Naive B cell (primary cell): ENCODE measurements at regions not wholly inside any gene's neighbourhood (a gene's known extent, or its start where the extent isn't known, plus 50 kb on each side); places are given as distances from the start of the nearest gene placed in this dataset.

Source experiments
- ATAC-seq, 2 donors: fragments of 150-1000 bp; cut with Tn5 transposase; 2 replicates each; pipeline ENCODE4 v1.10.0; 2021; ENCODE audit warnings: low read depth in 2 of 2, mild to moderate bottlenecking in 2 of 2, moderate library complexity in 2 of 2
- DNase-seq: peaks from one replicate; pipeline ENCODE4 v3.0.0; 2022
- H3K27ac Mint-ChIP-seq, 6 donors: one replicate each; pipeline ENCODE4 v1.8.0; 2020 to 2022; ENCODE audit warnings: mild to moderate bottlenecking in 6 of 6, mixed read lengths in 6 of 6, moderate library complexity in 5 of 6, inconsistent platforms in 2 of 6
- H3K27me3 Mint-ChIP-seq, 3 donors: one replicate each; pipeline ENCODE4 v1.8.0; 2021 to 2022; ENCODE audit warnings: mixed read lengths in 3 of 3, mild to moderate bottlenecking in 1 of 3
- H3K36me3 Mint-ChIP-seq, 2 donors: one replicate each; pipeline ENCODE4 v1.8.0; 2020 to 2022; ENCODE audit warnings: mixed read lengths in 2 of 2, inconsistent platforms in 1 of 2, mild to moderate bottlenecking in 1 of 2
- H3K4me1 Mint-ChIP-seq, 3 donors: one replicate each; pipeline ENCODE4 v1.8.0; 2020 to 2022; ENCODE audit warnings: mixed read lengths in 3 of 3, inconsistent platforms in 1 of 3, mild to moderate bottlenecking in 1 of 3, moderate library complexity in 1 of 3
- H3K4me3 Mint-ChIP-seq, 8 donors: one replicate each; pipeline ENCODE4 v1.8.0; 2020 to 2022; ENCODE audit warnings: mild to moderate bottlenecking in 8 of 8, mixed read lengths in 8 of 8, moderate library complexity in 8 of 8, inconsistent platforms in 2 of 8
- H3K9me3 Mint-ChIP-seq, 7 donors: one replicate each; pipeline ENCODE4 v1.8.0; 2020 to 2022; ENCODE audit warnings: mixed read lengths in 7 of 7, mild to moderate bottlenecking in 5 of 7, inconsistent platforms in 2 of 7, moderate library complexity in 1 of 7

DNA sequence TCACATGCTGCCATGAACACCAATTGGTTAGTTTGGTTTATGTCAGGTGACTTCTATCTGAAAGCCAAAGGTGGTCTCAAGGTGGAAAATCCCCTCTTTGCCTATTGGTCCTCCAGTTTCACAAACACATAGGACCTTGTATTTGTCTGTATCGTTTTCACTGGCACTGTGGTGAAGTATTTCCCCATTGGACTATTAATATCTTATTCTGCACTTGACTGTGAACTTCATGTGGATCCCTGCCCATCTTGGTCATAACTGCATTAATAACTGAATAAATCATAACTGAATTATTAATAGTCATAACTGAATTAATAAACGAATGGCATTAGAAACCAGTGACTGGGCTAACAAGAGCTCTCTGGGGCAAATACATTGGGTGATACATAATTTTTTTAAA, 341.3 kb upstream of the ADAMTS9 start:
- no peak for ATAC-seq
- Mint-ChIP-seq H3K27ac (no peak overlapping the region), H3K4me1 (no peaks in the 10 kb centered on the region)

DNA sequence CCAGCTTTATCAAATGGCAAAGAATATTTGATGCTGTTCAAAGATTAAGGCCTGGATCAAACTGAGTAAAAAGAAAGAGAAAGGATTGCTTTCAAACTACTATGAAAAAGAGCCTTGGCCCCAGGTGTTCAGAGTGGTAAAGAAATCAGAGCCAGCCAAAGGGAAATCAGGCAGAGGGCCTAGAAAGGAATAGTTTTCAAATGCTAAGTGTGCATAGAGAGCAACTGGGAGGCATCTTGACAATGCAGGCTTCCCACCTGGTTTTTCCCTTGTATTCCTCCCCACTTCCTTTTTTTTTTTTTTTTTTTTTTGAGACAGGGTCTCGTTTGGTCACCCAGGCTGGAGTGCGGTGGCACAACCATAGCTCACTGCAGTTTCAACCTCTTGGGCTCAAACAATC, 340.2 kb upstream of the ADAMTS9 start:
- Mint-ChIP-seq H3K27ac (no peak overlapping the region), H3K36me3 (no peaks in the 10 kb centered on the region), H3K9me3 (peaks cover 8 to 28% (median 12%) of the 10 kb centered on the region in 7 donors), H3K4me3 (no peak overlapping the region), H3K27me3 (no peaks in the 10 kb centered on the region), H3K4me1 (no peaks in the 10 kb centered on the region)
- DNase-seq (no peak), ATAC-seq (no peak)

More for the DNA sequence above, 341.3 kb upstream of the ADAMTS9 start:
- DNase-seq = no peak
- Mint-ChIP-seq H3K27me3 (no peaks in the 10 kb centered on the region), H3K36me3 (no peaks in the 10 kb centered on the region), H3K9me3 (peaks cover 6 to 24% (median 12%) of the 10 kb centered on the region in 7 donors), H3K4me3 (no peak overlapping the region)

DNA sequence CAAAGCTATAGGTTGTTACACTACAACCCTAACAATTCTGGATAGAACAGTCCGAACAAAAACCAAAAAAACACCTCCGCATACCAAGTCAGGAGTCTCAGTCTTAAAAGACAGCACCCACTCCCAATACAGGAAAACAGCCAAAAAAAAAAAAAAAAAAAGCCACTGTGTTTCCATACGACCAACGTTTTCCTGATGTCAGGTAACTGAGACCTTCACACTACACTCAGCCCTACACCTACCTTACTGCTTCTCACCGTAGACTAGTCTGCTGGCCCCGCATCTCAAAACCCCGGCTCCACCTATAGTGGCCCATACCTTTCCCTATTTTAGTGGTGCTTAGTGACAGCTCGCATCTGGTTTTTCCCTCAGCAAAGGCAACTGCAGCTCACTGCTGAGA, 339.5 kb upstream of the ADAMTS9 start:
- ATAC-seq (no peak), DNase-seq (no peak)
- H3K36me3 Mint-ChIP-seq = no peaks in the 10 kb centered on the region
- H3K4me1 Mint-ChIP-seq = no peaks in the 10 kb centered on the region
- no peak overlapping the region for H3K4me3 Mint-ChIP-seq
- peaks cover 6 to 32% (median 12%) of the 10 kb centered on the region in 7 donors for H3K9me3 Mint-ChIP-seq
- H3K27ac Mint-ChIP-seq = no peak overlapping the region
- no peaks in the 10 kb centered on the region for H3K27me3 Mint-ChIP-seq

DNA sequence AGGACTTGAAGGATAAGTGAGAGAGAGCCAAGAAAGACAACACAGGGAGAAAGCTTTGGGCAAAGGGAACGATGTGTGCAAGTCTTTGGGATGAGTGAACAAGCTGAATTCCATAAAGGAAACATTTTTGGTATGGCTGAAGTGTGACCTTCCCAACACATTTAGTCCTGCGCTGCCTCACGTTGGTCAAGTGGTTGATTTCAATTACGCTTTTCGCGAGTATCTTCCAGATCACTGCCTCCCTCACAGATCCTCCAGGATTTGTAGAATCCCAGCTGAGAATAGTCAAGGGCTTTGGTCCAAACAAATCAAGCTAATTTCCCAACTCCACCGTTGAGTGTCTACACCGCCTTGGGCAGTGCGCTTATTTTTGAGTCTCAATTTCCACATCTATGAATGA, 338.4 kb upstream of the ADAMTS9 start:
- ATAC-seq (no peak), DNase-seq (no peak)
- H3K4me3 Mint-ChIP-seq = no peak overlapping the region
- H3K4me1 Mint-ChIP-seq = no peaks in the 10 kb centered on the region
- H3K27ac Mint-ChIP-seq = no peak overlapping the region
- H3K27me3 Mint-ChIP-seq = no peaks in the 10 kb centered on the region
- H3K9me3 Mint-ChIP-seq = peaks cover 6 to 30% (median 12%) of the 10 kb centered on the region in 7 donors
- no peaks in the 10 kb centered on the region for H3K36me3 Mint-ChIP-seq

DNA sequence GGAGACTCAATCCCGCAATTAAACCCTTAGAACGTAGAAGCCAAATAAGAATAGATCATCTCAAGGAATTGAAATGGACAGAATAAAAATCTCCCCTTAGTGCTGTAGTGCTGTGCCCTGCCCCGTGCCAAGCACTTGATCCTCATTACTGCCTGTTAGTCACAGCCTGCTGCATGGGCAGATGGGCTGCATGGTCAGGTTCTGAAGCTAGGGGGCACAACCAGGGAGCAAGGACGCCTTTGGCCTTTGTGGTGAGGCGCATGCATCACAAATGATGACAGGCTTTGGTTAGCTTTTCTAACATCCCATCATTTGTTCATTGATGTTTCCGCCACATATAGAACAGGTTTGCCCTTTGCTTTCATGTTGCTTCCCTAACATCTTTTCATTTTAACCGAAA, 336.3 kb upstream of the ADAMTS9 start:
- ATAC-seq = no peak

DNA sequence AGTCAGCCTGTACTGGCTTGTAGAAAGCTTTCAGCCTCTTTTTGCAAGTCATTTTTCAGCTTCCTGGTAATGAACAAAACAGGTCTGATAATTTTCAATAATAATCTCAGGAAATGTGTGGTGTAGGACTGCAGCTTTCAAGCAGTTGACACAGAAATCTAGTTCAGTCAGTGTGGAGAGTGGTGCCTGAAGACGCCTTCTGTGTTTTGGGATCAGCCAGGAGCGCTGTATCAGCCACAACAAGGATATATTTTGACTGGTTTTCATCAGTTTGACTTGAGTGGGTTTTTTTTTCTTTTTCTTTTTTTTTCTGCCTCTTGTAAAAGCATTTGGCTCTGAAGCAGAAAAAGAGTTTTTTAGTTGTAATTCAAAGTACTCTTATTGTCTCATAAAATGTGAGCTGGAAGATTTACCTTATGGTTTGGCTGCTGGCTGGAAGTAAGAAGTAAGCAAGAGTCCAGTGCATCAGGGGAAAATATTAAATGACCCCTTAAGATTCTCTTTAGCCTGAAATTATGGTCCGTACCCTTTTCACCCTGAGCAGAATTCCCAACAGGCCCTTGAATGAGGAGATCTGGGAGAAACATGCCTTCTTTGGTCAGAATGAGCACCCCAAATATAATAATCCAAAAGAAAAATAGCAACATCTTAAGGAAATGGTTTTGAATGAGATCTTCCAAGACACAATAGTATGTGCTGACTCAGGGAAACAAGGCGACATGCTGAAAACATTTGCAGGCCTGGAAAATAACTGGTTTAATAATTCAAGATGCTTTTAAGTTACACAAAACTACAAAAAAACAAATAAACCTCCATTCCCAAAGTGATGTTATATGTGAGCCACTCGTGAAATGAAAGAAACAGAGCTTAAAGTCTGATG, 332.7 kb upstream of the ADAMTS9 start:
- Mint-ChIP-seq H3K9me3 (peaks cover 0 to 10% (median 4%) of the 10 kb centered on the region in 7 donors), H3K4me1 (no peaks in the 10 kb centered on the region), H3K27ac (no peak overlapping the region), H3K27me3 (no peaks in the 10 kb centered on the region), H3K4me3 (no peak overlapping the region), H3K36me3 (no peaks in the 10 kb centered on the region)
- DNase-seq = no peak
- no peak for ATAC-seq

More for the DNA sequence above, 336.3 kb upstream of the ADAMTS9 start:
- Mint-ChIP-seq H3K36me3 (no peaks in the 10 kb centered on the region), H3K4me3 (no peak overlapping the region), H3K27me3 (no peaks in the 10 kb centered on the region), H3K27ac (no peak overlapping the region), H3K9me3 (peaks cover 2 to 16% (median 8%) of the 10 kb centered on the region in 7 donors), H3K4me1 (no peaks in the 10 kb centered on the region)
- DNase-seq = no peak

DNA sequence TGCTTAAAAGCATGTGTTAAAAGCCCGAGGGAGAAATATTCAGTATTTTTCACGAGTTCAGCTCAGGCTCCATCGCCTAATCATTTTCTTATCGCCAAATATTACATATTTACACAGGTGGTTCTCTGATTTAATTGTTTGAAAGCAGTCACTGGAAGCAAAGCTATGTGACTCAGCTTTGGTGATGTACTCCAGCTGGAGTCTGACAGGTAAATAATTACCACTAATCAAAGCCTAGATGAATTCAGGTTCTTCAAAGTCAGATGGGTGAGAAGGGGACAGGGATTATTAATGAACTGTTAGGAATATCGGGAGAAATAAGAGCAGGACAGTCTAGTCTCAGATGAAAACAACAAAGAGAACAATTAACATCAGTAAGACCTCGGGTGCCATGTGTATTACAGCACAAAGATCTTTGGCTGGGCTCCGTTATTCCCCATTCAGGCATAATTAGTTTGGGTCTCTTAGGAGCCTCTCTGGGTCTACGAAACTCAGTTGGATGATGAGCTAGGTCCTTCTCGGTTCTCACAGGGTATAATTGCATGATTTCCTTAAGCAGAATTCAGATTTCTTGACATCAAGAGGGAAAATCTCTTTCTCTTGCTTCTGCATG, 331.7 kb upstream of the ADAMTS9 start:
- H3K4me1 Mint-ChIP-seq = no peaks in the 10 kb centered on the region
- H3K9me3 Mint-ChIP-seq = peaks cover 2 to 10% (median 8%) of the 10 kb centered on the region in 7 donors
- no peak overlapping the region for H3K27ac Mint-ChIP-seq
- H3K4me3 Mint-ChIP-seq = no peak overlapping the region
- H3K36me3 Mint-ChIP-seq = no peaks in the 10 kb centered on the region
- ATAC-seq (no peak), DNase-seq (no peak)
- no peaks in the 10 kb centered on the region for H3K27me3 Mint-ChIP-seq

DNA sequence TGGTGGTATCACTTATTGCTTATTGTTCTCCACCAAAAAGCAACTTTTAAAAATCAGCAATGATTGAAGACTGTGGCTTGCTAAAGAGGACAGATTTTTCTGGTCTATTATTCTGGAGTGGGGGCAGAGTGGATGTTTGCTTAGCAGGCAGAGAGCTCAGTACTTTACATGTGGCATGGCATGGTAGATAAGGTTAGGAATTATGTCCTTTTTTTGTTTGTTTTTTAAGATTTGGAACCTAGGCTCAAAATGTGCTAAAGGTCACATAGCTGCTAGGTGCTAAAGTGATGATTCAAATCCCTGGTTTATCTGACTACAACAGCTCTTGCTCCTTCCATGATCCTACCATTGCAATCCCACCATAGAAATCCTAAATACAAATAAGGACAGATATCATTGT, 331.0 kb upstream of the ADAMTS9 start:
- no peak overlapping the region for H3K4me3 Mint-ChIP-seq
- H3K4me1 Mint-ChIP-seq = no peaks in the 10 kb centered on the region
- no peak for DNase-seq
- no peak for ATAC-seq
- no peaks in the 10 kb centered on the region for H3K36me3 Mint-ChIP-seq
- peaks cover 2 to 12% (median 5%) of the 10 kb centered on the region in 7 donors for H3K9me3 Mint-ChIP-seq
- no peak overlapping the region for H3K27ac Mint-ChIP-seq
- no peaks in the 10 kb centered on the region for H3K27me3 Mint-ChIP-seq

DNA sequence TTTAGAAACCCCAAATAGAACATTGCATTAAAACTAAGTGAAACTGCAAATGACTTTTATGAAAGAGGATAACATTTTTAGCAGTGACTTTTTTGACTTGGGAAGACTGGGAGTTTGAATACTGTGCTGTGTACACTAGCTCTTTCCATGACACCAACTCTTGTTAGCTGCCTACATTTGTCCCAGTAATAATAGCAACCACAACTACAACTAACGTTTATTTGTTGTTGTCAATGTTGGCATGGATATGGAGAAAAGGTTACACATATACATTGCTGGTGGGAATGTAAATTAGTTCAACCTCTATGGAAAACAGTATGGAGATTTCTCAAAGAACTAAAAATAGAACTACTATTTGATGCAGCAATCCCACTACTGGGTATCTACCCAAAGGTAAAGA, 329.6 kb upstream of the ADAMTS9 start:
- Mint-ChIP-seq H3K4me3 (no peak overlapping the region), H3K27ac (no peak overlapping the region), H3K4me1 (no peaks in the 10 kb centered on the region), H3K9me3 (peaks cover 4 to 16% (median 5%) of the 10 kb centered on the region in 7 donors), H3K27me3 (no peaks in the 10 kb centered on the region), H3K36me3 (no peaks in the 10 kb centered on the region)
- DNase-seq (no peak), ATAC-seq (no peak)

DNA sequence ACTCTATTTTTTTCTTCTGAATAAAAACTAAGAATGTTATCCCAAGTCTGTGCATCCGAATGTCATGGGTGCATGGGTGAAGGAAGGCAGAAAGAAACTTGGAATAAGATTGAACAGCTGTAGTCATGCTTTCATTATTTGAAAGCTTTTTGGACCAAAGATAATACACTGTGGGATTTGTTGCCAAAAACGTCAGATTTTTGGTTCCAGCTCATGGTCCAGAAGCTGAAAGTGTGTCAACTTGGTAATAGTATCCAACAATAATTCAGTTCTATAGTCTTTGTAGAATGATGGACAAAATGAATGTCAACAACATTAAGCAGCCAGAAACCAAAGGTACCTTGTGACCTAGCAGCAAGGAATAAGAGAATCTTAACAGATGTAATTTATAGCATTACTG, 327.9 kb upstream of the ADAMTS9 start:
- ATAC-seq (no peak), DNase-seq (no peak)
- Mint-ChIP-seq H3K4me1 (no peaks in the 10 kb centered on the region), H3K27me3 (no peaks in the 10 kb centered on the region), H3K4me3 (no peak overlapping the region), H3K27ac (no peak overlapping the region), H3K9me3 (peaks cover 4 to 16% (median 5%) of the 10 kb centered on the region in 7 donors), H3K36me3 (no peaks in the 10 kb centered on the region)

DNA sequence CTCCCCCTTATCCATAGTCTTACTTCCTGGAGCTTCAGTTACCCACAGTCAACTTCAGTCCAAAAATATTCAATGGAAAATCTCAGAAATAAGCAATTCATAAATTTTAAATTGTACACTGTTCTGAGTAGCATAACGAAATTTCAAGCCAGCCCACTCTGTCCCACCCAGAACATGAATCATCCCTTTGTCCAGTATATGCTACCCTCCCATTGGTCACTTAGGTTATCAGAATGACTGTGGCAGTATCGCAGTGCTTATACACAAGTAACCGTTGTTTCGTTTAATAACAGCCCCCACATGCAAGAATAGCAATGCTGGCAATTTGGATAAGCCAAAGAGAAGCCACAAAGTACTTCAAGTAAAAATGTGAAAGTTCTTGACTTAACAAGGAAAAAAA, 325.3 kb upstream of the ADAMTS9 start:
- DNase-seq (no peak), ATAC-seq (no peak)
- Mint-ChIP-seq H3K4me1 (no peaks in the 10 kb centered on the region), H3K4me3 (no peak overlapping the region), H3K27me3 (no peaks in the 10 kb centered on the region), H3K27ac (no peak overlapping the region), H3K36me3 (no peaks in the 10 kb centered on the region), H3K9me3 (peaks cover under 1 to 16% (median 4%) of the 10 kb centered on the region in 7 donors)

DNA sequence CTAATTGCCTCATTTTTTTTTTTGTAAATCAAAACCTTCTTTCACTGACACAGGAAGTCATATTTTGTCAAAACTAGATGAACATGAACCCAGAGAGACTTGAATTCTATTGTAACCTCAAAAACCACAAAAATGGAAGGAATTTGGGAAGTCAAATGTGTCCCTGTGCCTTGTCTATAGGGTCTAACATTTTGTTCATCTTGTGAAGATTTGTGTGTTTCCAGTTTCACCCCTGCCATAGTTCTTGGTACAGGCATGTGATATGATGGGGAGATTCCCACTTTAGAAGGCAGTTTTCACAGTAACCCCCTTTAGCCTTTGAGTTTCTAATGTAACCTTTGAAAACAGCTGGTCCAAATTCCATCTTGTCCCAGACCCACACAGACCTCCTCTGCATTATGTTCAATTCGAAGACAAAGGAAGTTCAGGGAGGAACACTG, 318.5 kb upstream of the ADAMTS9 start:
- Mint-ChIP-seq H3K4me3 (no peak overlapping the region), H3K27me3 (no peaks in the 10 kb centered on the region), H3K9me3 (peaks cover 0 to 11% (median 4%) of the 10 kb centered on the region in 7 donors), H3K27ac (no peak overlapping the region), H3K36me3 (no peaks in the 10 kb centered on the region), H3K4me1 (no peaks in the 10 kb centered on the region)
- no peak for DNase-seq
- ATAC-seq = no peak

DNA sequence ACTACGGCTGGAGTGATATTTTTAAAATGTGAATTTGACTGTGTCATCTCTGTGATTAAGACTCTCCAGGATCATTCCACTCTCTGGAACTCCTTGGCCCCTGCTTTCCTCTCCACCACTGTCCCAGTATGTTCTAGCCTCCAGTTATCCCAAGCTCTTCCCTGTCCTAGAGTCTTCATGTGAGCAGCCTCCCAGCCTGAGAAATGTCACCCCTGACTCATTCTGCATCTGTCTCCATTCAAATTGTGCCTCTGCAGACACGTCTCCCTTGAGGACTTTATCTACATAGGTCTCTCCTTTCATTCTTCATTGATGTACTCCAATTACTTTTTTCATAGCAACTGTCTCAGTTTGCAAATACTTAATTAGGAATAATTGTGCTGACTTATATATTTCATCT, 317.7 kb upstream of the ADAMTS9 start:
- peaks cover 3 to 14% (median 4%) of the 10 kb centered on the region in 7 donors for H3K9me3 Mint-ChIP-seq
- no peaks in the 10 kb centered on the region for H3K27me3 Mint-ChIP-seq
- H3K36me3 Mint-ChIP-seq = no peaks in the 10 kb centered on the region
- no peak for DNase-seq
- no peak overlapping the region for H3K4me3 Mint-ChIP-seq
- no peak overlapping the region for H3K27ac Mint-ChIP-seq
- ATAC-seq = no peak
- no peaks in the 10 kb centered on the region for H3K4me1 Mint-ChIP-seq

DNA sequence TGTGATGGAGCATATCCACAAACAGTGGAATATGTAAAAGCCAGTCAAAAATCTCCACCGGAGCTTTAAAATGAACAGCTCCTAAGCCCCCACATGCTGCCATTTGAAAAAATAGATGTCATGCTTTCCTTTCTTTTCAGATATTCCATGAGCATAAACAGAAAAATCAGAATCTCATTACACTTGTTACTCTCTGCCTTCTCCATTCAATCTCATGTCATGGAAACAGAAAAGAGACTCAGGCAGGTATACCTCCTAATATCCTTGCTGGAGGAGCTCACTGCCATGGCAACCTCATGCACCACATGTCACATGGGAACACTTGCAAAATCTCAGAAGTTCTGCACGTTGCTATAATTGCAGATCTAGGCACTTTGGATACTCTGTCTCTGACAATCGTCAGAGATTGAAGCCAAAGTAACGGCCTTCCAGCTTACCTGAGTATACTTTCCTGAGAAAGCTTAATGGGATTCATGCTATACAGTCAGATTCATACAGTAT, 317.0 kb upstream of the ADAMTS9 start:
- H3K4me1 Mint-ChIP-seq = no peaks in the 10 kb centered on the region
- peaks cover 3 to 14% (median 5%) of the 10 kb centered on the region in 7 donors for H3K9me3 Mint-ChIP-seq
- H3K27me3 Mint-ChIP-seq = no peaks in the 10 kb centered on the region
- DNase-seq (no peak), ATAC-seq (no peak)
- no peaks in the 10 kb centered on the region for H3K36me3 Mint-ChIP-seq
- no peak overlapping the region for H3K4me3 Mint-ChIP-seq
- H3K27ac Mint-ChIP-seq = no peak overlapping the region
